ENCODE measurements at regions not wholly inside any gene's neighbourhood (a gene's known extent, or its start where the extent isn't known, plus 50 kb on each side); places are given as distances from the start of the nearest gene placed in this dataset.

GRCh38 chr13:76418404-76418803 is 467.8 kb downstream of the KCTD12 start:
- no peak overlapping the region for H3K27ac ChIP-seq
- intact Hi-C loops (cut with DNase I; ENCODE audit: low total_unique reads): no loop called here
- no peaks in the 10 kb centered on the region for H3K4me1 ChIP-seq
- TF ChIP-seq CTCF (IDR thresholded peaks at IDR 0.05): no peak
- no peak overlapping the region for H3K4me3 ChIP-seq
- no peaks in the 10 kb centered on the region for H3K9me3 ChIP-seq
- no peaks in the 10 kb centered on the region for H3K36me3 ChIP-seq (ENCODE audit: low read depth, missing control alignments)
- 41% methylated on average over 2 of the region's 2 CpGs for WGBS, 2 donors
- no peaks in the 10 kb centered on the region for H3K27me3 ChIP-seq
- no peak for DNase-seq

- intact Hi-C loops (cut with DNase I; ENCODE audit: low total_unique reads): no loop called here
- Histone ChIP-seq H3K9me3 (no peaks in the 10 kb centered on the region), H3K4me1 (no peaks in the 10 kb centered on the region), H3K27ac (no peak overlapping the region), H3K27me3 (no peaks in the 10 kb centered on the region), H3K4me3 (no peak overlapping the region), H3K36me3 (ENCODE audit: low read depth, missing control alignments) (no peaks in the 10 kb centered on the region)
- no peak for DNase-seq
- WGBS, 2 donors: 80 to 94% methylated on average over 2 of the region's 2 CpGs
- TF ChIP-seq POLR2A (IDR thresholded peaks at IDR 0.05) (no peak), CTCF (IDR thresholded peaks at IDR 0.05) (no peak)
Observed at GRCh38 chr13:76414320-76414719, 471.9 kb downstream of the KCTD12 start.

GRCh38 chr13:76406243-76406642 is 480.0 kb downstream of the KCTD12 start:
- Histone ChIP-seq H3K9me3 (no peaks in the 10 kb centered on the region), H3K27me3 (no peaks in the 10 kb centered on the region), H3K4me3 (no peak overlapping the region), H3K27ac (no peak overlapping the region), H3K36me3 (ENCODE audit: low read depth, missing control alignments) (no peaks in the 10 kb centered on the region), H3K4me1 (no peaks in the 10 kb centered on the region)
- no peak for TF ChIP-seq POLR2A (IDR thresholded peaks at IDR 0.05)
- TF ChIP-seq CTCF (IDR thresholded peaks at IDR 0.05): no peak
- intact Hi-C loops (cut with DNase I; ENCODE audit: low total_unique reads): no loop called here
- no peak for DNase-seq

GRCh38 chr13:76398425-76398824 is 487.8 kb downstream of the KCTD12 start:
- WGBS, 2 donors: 35 to 60% methylated on average over 1 of the region's 1 CpG
- no peak for TF ChIP-seq CTCF (IDR thresholded peaks at IDR 0.05)
- TF ChIP-seq POLR2A (IDR thresholded peaks at IDR 0.05): no peak

GRCh38 chr13:76397413-76397812 is 488.8 kb downstream of the KCTD12 start:
- H3K36me3 ChIP-seq (ENCODE audit: low read depth, missing control alignments): no peaks in the 10 kb centered on the region
- H3K27me3 ChIP-seq: no peaks in the 10 kb centered on the region
- H3K4me3 ChIP-seq: no peak overlapping the region
- intact Hi-C loops (cut with DNase I; ENCODE audit: low total_unique reads): no loop called here
- H3K27ac ChIP-seq: no peak overlapping the region
- H3K4me1 ChIP-seq: no peaks in the 10 kb centered on the region
- 48 to 73% methylated on average over 3 of the region's 3 CpGs for WGBS, 2 donors
- no peaks in the 10 kb centered on the region for H3K9me3 ChIP-seq
- no peak for DNase-seq
- TF ChIP-seq POLR2A (IDR thresholded peaks at IDR 0.05) (no peak), CTCF (IDR thresholded peaks at IDR 0.05) (no peak)

More at GRCh38 chr13:76398425-76398824, 487.8 kb downstream of the KCTD12 start:
- no peak for DNase-seq
- no peak overlapping the region for H3K4me3 ChIP-seq
- no peaks in the 10 kb centered on the region for H3K36me3 ChIP-seq (ENCODE audit: low read depth, missing control alignments)
- H3K4me1 ChIP-seq: no peaks in the 10 kb centered on the region
- no peak overlapping the region for H3K27ac ChIP-seq
- H3K9me3 ChIP-seq: no peaks in the 10 kb centered on the region
- H3K27me3 ChIP-seq: no peaks in the 10 kb centered on the region
- intact Hi-C loops (cut with DNase I; ENCODE audit: low total_unique reads): no loop called here

Measured in testis (tissue), 2 donors.